ENCODE measurements at regions not wholly inside any gene's neighbourhood (a gene's known extent, or its start where the extent isn't known, plus 50 kb on each side); places are given as distances from the start of the nearest gene placed in this dataset.

- H3K36me3 ChIP-seq (ENCODE audit: control insufficient read depth, insufficient read depth, low read length): no peaks in the 10 kb centered on the region
- no CpG with 5 or more reads among the region's 4 CpGs for WGBS (ENCODE audit: insufficient coverage)
- no peak overlapping the region for H3K4me3 ChIP-seq (ENCODE audit: low read length)
- no peaks in the 10 kb centered on the region for H3K4me1 ChIP-seq (ENCODE audit: control insufficient read depth, insufficient read depth, low read length)
- no peaks in the 10 kb centered on the region for H3K27me3 ChIP-seq (ENCODE audit: control insufficient read depth, insufficient read depth, low read length)
- DNase-seq: no peak
- no peak overlapping the region for H3K27ac ChIP-seq (ENCODE audit: low read length)
- H3K9me3 ChIP-seq (replicated peaks; ENCODE audit: control insufficient read depth, low read depth, low read length): no peaks in the 10 kb centered on the region
Observed at GRCh38 chr3:151935446-151935845, 62.0 kb downstream of the SUCNR1 start.

GRCh38 chr3:151940481-151940880, 67.0 kb downstream of the SUCNR1 start:
- H3K4me3 ChIP-seq (ENCODE audit: low read length): no peak overlapping the region
- H3K27me3 ChIP-seq (ENCODE audit: control insufficient read depth, insufficient read depth, low read length): no peaks in the 10 kb centered on the region
- peak overlapping the region; percentile 25 for H3K27ac ChIP-seq (ENCODE audit: low read length)
- WGBS (ENCODE audit: insufficient coverage): no CpG with 5 or more reads among the region's 2 CpGs
- H3K9me3 ChIP-seq (replicated peaks; ENCODE audit: control insufficient read depth, low read depth, low read length): no peaks in the 10 kb centered on the region
- no peaks in the 10 kb centered on the region for H3K4me1 ChIP-seq (ENCODE audit: control insufficient read depth, insufficient read depth, low read length)
- DNase-seq: peak; percentile 48
- H3K36me3 ChIP-seq (ENCODE audit: control insufficient read depth, insufficient read depth, low read length): no peaks in the 10 kb centered on the region

GRCh38 chr3:151943539-151943938, 70.1 kb downstream of the SUCNR1 start:
- H3K4me1 ChIP-seq (ENCODE audit: control insufficient read depth, insufficient read depth, low read length): no peaks in the 10 kb centered on the region
- H3K9me3 ChIP-seq (replicated peaks; ENCODE audit: control insufficient read depth, low read depth, low read length): no peaks in the 10 kb centered on the region
- no CpG with 5 or more reads among the region's 1 CpG for WGBS (ENCODE audit: insufficient coverage)
- H3K36me3 ChIP-seq (ENCODE audit: control insufficient read depth, insufficient read depth, low read length): no peaks in the 10 kb centered on the region
- no peaks in the 10 kb centered on the region for H3K27me3 ChIP-seq (ENCODE audit: control insufficient read depth, insufficient read depth, low read length)
- H3K4me3 ChIP-seq (ENCODE audit: low read length): no peak overlapping the region
- no peak for DNase-seq
- no peak overlapping the region for H3K27ac ChIP-seq (ENCODE audit: low read length)

DNA sequence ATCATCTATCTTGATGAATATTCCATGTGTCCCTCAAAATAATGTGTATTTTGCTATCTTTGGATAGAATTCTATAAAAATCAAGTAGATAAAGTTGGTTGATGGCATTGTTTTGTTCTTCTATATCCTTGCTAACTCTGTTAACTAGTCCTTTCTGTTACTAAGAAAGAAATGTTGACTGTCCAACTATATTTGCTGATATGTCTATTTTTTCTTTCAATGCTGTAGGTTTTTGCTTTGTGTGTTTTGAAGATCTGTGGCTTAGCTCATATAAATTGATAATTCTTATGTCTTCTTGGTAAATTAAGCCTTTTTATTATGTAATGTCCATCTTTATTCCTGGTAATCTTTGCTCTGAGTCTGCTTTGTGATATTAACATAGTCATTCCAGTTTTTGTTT, 70.9 kb downstream of the SUCNR1 start:
- Histone ChIP-seq H3K9me3 (replicated peaks; ENCODE audit: control insufficient read depth, low read depth, low read length) (no peaks in the 10 kb centered on the region), H3K27me3 (ENCODE audit: control insufficient read depth, insufficient read depth, low read length) (no peaks in the 10 kb centered on the region), H3K4me3 (ENCODE audit: low read length) (no peak overlapping the region), H3K4me1 (ENCODE audit: control insufficient read depth, insufficient read depth, low read length) (no peaks in the 10 kb centered on the region), H3K36me3 (ENCODE audit: control insufficient read depth, insufficient read depth, low read length) (no peaks in the 10 kb centered on the region), H3K27ac (ENCODE audit: low read length) (no peak overlapping the region)
- no peak for DNase-seq

GRCh38 chr3:151946606-151947005, 73.2 kb downstream of the SUCNR1 start:
- H3K27ac ChIP-seq (ENCODE audit: low read length): no peak overlapping the region
- no CpG with 5 or more reads among the region's 1 CpG for WGBS (ENCODE audit: insufficient coverage)
- no peak overlapping the region for H3K4me3 ChIP-seq (ENCODE audit: low read length)
- H3K4me1 ChIP-seq (ENCODE audit: control insufficient read depth, insufficient read depth, low read length): no peaks in the 10 kb centered on the region
- no peaks in the 10 kb centered on the region for H3K27me3 ChIP-seq (ENCODE audit: control insufficient read depth, insufficient read depth, low read length)
- no peaks in the 10 kb centered on the region for H3K36me3 ChIP-seq (ENCODE audit: control insufficient read depth, insufficient read depth, low read length)
- H3K9me3 ChIP-seq (replicated peaks; ENCODE audit: control insufficient read depth, low read depth, low read length): no peaks in the 10 kb centered on the region
- DNase-seq: no peak

DNA sequence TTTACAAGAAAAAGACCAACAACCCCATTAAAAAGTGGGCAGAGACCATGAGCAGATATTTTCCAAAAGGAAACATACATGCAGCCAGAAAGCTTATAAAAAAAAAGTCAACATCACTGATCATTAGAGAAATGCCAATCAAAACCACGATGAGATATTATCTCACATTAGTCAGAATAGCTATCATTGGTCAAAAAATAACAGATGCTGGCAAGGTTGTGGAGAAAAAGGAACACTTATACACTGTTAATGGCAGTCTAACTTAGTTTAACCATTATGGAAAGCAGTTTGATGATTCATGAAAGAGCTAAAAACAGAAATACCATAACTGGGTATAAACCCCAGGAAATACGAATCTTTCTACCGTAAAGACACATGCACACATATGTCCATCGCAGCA, 76.3 kb downstream of the SUCNR1 start:
- H3K36me3 ChIP-seq (ENCODE audit: control insufficient read depth, insufficient read depth, low read length): no peaks in the 10 kb centered on the region
- H3K27me3 ChIP-seq (ENCODE audit: control insufficient read depth, insufficient read depth, low read length): no peaks in the 10 kb centered on the region
- no peaks in the 10 kb centered on the region for H3K4me1 ChIP-seq (ENCODE audit: control insufficient read depth, insufficient read depth, low read length)
- H3K4me3 ChIP-seq (ENCODE audit: low read length): no peak overlapping the region
- no peak for DNase-seq
- H3K27ac ChIP-seq (ENCODE audit: low read length): no peak overlapping the region
- WGBS (ENCODE audit: insufficient coverage): no CpG with 5 or more reads among the region's 4 CpGs
- no peaks in the 10 kb centered on the region for H3K9me3 ChIP-seq (replicated peaks; ENCODE audit: control insufficient read depth, low read depth, low read length)

DNA sequence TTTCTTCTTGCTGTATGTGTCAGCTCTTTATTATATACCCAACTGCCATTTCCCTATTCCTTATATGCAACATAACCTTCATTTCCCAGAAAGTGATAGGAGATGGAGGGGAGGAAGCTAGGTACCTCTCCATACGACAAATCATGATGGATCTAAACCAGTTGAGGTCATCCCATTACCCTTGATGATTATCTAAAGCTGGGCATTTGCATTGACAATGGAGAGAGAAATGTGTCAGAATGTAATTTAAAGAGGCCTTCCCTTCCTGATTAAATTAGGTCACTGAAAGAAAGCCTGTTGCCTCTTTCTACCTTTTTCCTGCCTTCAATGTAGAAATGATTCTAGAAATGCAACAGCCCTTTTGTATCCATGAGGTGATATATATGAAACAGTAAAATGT, 81.9 kb downstream of the SUCNR1 start:
- H3K27me3 ChIP-seq (ENCODE audit: control insufficient read depth, insufficient read depth, low read length): no peaks in the 10 kb centered on the region
- DNase-seq: no peak
- H3K4me3 ChIP-seq (ENCODE audit: low read length): no peak overlapping the region
- no peaks in the 10 kb centered on the region for H3K9me3 ChIP-seq (replicated peaks; ENCODE audit: control insufficient read depth, low read depth, low read length)
- H3K36me3 ChIP-seq (ENCODE audit: control insufficient read depth, insufficient read depth, low read length): no peaks in the 10 kb centered on the region
- WGBS (ENCODE audit: insufficient coverage): 100% methylated on average over 1 of the region's 1 CpG
- H3K4me1 ChIP-seq (ENCODE audit: control insufficient read depth, insufficient read depth, low read length): no peaks in the 10 kb centered on the region
- no peak overlapping the region for H3K27ac ChIP-seq (ENCODE audit: low read length)

GRCh38 chr3:151960961-151961580, 87.6 kb downstream of the SUCNR1 start:
- peaks cover 2% of the 10 kb centered on the region for H3K4me1 ChIP-seq (ENCODE audit: control insufficient read depth, insufficient read depth, low read length)
- no peak overlapping the region for H3K27ac ChIP-seq (ENCODE audit: low read length)
- H3K9me3 ChIP-seq (replicated peaks; ENCODE audit: control insufficient read depth, low read depth, low read length): peaks cover 2% of the 10 kb centered on the region
- WGBS (ENCODE audit: insufficient coverage): 60% methylated on average over 1 of the region's 4 CpGs
- H3K36me3 ChIP-seq (ENCODE audit: control insufficient read depth, insufficient read depth, low read length): no peaks in the 10 kb centered on the region
- no peaks in the 10 kb centered on the region for H3K27me3 ChIP-seq (ENCODE audit: control insufficient read depth, insufficient read depth, low read length)
- peak; percentile 66 for DNase-seq
- no peak overlapping the region for H3K4me3 ChIP-seq (ENCODE audit: low read length)

- peaks cover 2% of the 10 kb centered on the region for H3K9me3 ChIP-seq (replicated peaks; ENCODE audit: control insufficient read depth, low read depth, low read length)
- H3K4me1 ChIP-seq (ENCODE audit: control insufficient read depth, insufficient read depth, low read length): peaks cover 2% of the 10 kb centered on the region
- no CpG with 5 or more reads among the region's 1 CpG for WGBS (ENCODE audit: insufficient coverage)
- H3K27ac ChIP-seq (ENCODE audit: low read length): peak overlapping the region; percentile 67
- H3K27me3 ChIP-seq (ENCODE audit: control insufficient read depth, insufficient read depth, low read length): no peaks in the 10 kb centered on the region
- H3K4me3 ChIP-seq (ENCODE audit: low read length): no peak overlapping the region
- H3K36me3 ChIP-seq (ENCODE audit: control insufficient read depth, insufficient read depth, low read length): no peaks in the 10 kb centered on the region
- DNase-seq: peak; percentile 90
Observed at GRCh38 chr3:151962352-151962751, 88.9 kb downstream of the SUCNR1 start.

- H3K9me3 ChIP-seq (replicated peaks; ENCODE audit: control insufficient read depth, low read depth, low read length): peaks cover 2% of the 10 kb centered on the region
- DNase-seq: peak; percentile 16
- no peak overlapping the region for H3K4me3 ChIP-seq (ENCODE audit: low read length)
- H3K27ac ChIP-seq (ENCODE audit: low read length): peak overlapping the region; percentile 63
- peaks cover 2% of the 10 kb centered on the region for H3K4me1 ChIP-seq (ENCODE audit: control insufficient read depth, insufficient read depth, low read length)
- no peaks in the 10 kb centered on the region for H3K36me3 ChIP-seq (ENCODE audit: control insufficient read depth, insufficient read depth, low read length)
- H3K27me3 ChIP-seq (ENCODE audit: control insufficient read depth, insufficient read depth, low read length): no peaks in the 10 kb centered on the region
Observed at GRCh38 chr3:151962912-151963311, 89.5 kb downstream of the SUCNR1 start.

DNA sequence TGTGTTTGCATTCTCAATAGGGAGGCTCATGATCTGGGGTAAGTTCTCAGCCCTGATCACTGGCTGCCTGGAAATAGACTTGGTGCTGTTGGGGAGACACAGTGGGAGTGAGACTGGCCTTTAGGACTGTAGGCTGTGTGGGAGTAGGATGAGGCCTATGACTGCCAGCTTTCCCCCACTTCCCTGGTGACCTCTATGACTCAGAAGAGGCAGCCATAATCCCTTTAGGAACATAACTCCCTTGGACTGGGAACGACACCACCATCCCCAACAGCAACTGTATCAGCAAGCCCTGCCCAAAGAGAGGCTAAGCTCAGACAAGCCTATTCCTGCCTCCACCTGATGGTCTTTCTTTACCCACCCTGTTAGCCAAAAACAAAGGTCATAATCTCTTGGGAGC, 91.3 kb downstream of the SUCNR1 start:
- Histone ChIP-seq H3K27me3 (ENCODE audit: control insufficient read depth, insufficient read depth, low read length) (no peaks in the 10 kb centered on the region), H3K36me3 (ENCODE audit: control insufficient read depth, insufficient read depth, low read length) (no peaks in the 10 kb centered on the region), H3K27ac (ENCODE audit: low read length) (no peak overlapping the region), H3K4me3 (ENCODE audit: low read length) (no peak overlapping the region), H3K9me3 (replicated peaks; ENCODE audit: control insufficient read depth, low read depth, low read length) (peaks cover 2% of the 10 kb centered on the region), H3K4me1 (ENCODE audit: control insufficient read depth, insufficient read depth, low read length) (peaks cover 2% of the 10 kb centered on the region)
- WGBS (ENCODE audit: insufficient coverage): 75% methylated on average over 1 of the region's 1 CpG
- DNase-seq: no peak
